ENCODE measurements at regions not wholly inside any gene's neighbourhood (a gene's known extent, or its start where the extent isn't known, plus 50 kb on each side); places are given as distances from the start of the nearest gene placed in this dataset.

DNA sequence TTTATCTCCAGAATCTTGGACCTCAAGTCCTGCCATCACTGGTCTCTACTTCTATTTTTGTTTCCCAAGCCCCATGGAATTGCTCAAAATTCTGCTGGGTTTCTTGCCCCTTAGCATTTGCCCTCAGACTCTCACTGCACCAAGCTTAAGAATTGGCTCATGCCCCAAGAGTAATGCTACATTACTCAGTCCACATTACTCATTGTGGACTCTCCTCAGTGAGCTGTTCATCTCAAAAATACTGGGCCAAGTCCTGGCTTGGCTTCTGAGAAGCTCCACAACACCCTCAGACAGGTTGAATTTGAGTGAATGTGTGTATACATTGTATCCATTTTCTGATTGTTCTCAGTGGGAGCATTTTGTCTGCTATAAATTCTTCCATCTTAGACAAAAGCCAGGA, 364.4 kb upstream of the ARHGEF26 start:
- DNase-seq (ENCODE audit: low spot score in 2 of 2, unreplicated experiment in 2 of 2), result no peak
- Mint-ChIP-seq H3K27ac (no peak overlapping the region), H3K27me3 (ENCODE audit: low read depth) (no peaks in the 10 kb centered on the region), H3K9me3 (peaks cover 9% of the 10 kb centered on the region), H3K36me3 (no peaks in the 10 kb centered on the region), H3K4me1 (peaks cover 2% of the 10 kb centered on the region), H3K4me3 (no peak overlapping the region)
- TF ChIP-seq, protein P1, sequence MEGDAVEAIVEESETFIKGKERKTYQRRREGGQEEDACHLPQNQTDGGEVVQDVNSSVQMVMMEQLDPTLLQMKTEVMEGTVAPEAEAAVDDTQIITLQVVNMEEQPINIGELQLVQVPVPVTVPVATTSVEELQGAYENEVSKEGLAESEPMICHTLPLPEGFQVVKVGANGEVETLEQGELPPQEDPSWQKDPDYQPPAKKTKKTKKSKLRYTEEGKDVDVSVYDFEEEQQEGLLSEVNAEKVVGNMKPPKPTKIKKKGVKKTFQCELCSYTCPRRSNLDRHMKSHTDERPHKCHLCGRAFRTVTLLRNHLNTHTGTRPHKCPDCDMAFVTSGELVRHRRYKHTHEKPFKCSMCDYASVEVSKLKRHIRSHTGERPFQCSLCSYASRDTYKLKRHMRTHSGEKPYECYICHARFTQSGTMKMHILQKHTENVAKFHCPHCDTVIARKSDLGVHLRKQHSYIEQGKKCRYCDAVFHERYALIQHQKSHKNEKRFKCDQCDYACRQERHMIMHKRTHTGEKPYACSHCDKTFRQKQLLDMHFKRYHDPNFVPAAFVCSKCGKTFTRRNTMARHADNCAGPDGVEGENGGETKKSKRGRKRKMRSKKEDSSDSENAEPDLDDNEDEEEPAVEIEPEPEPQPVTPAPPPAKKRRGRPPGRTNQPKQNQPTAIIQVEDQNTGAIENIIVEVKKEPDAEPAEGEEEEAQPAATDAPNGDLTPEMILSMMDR (IDR thresholded peaks at IDR 0.05; ENCODE audit: unreplicated experiment), result no peak

DNA sequence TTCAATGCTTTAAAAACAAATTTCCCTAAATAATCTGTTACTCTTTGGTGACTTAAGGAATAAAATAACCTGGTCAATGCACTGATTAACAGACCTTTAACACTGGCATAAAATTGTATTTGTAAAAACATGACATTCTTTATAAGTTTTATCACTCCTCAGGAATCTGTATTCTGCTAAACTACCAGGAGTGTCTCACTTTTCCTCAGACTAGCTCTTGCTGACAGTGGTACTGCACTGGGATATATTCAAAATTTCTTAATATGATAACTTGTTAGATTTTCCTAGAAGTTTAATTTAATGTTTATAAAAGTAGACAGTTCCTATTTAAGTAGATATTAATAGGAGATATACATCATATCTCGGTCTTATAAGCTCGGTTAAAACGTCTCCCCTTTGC, 363.4 kb upstream of the ARHGEF26 start:
- Mint-ChIP-seq H3K27me3 (ENCODE audit: low read depth) (no peaks in the 10 kb centered on the region), H3K4me3 (no peak overlapping the region), H3K36me3 (no peaks in the 10 kb centered on the region), H3K4me1 (peaks cover 2% of the 10 kb centered on the region), H3K9me3 (peaks cover 9% of the 10 kb centered on the region), H3K27ac (no peak overlapping the region)
- no peak for DNase-seq (ENCODE audit: low spot score in 2 of 2, unreplicated experiment in 2 of 2)
- TF ChIP-seq, protein P1 (IDR thresholded peaks at IDR 0.05; ENCODE audit: unreplicated experiment), result no peak

DNA sequence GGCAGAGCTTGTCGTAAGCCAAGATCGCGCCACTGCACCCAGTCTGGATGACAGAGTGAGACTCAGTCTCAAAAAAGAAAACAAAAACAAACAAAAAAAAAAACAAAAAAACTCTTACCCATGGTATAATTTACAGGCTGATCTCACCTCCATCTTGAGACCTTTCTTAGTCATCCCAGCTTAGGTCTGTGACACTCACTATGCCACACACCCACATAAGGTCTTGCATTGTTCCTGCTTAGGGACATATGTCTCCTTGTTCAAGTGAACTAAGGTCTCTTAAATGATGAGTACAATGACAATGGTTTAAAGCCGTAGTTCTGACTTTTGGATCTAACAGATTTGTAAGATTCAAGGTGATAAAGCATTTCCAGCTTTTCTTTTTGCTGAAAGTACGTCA, 360.2 kb upstream of the ARHGEF26 start:
- Mint-ChIP-seq H3K27ac (no peak overlapping the region), H3K4me1 (no peaks in the 10 kb centered on the region), H3K9me3 (peaks cover 1% of the 10 kb centered on the region), H3K36me3 (no peaks in the 10 kb centered on the region), H3K27me3 (ENCODE audit: low read depth) (no peaks in the 10 kb centered on the region), H3K4me3 (no peak overlapping the region)
- TF ChIP-seq, protein P1 (IDR thresholded peaks at IDR 0.05; ENCODE audit: unreplicated experiment), result no peak
- DNase-seq (ENCODE audit: low spot score in 2 of 2, unreplicated experiment in 2 of 2), result no peak

DNA sequence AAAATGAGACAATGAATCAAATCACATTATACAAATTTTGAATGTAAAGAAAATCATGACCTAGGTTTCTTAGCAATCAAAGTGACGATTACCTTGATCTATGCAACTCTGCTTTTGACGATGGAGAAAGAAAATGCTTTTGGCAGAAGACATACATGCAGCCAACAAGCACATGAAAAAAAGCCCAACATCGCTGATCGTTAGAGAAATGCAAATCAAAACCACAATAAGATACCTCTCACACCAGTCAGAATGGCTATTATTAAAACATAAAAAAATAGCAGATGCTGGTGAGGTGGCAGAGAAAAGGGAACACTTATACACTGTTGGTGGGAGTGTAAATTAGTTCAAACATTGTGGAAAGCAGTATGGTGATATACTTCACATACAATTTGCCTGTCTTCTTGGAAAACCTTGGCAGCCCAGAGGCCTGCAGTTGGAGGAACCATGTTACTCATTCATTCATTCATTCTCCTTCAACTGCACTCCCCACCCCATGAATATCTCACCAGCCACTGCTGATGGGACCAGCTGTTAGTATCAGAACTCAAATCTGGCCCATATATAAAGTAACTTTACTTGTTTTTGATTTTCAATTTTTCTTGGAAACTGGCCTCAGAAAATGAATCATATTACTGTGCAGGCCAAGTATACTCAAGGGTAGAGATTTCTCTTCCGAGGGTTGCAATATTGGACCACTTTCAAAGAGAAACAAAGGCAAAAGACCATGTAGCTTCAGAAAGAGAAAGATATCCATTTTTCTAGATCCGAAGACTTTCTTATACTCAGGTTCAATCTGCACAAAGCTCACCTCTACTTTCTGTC, 358.6 kb upstream of the ARHGEF26 start:
- Mint-ChIP-seq H3K9me3 (peaks cover 3% of the 10 kb centered on the region), H3K4me1 (no peaks in the 10 kb centered on the region), H3K4me3 (no peak overlapping the region), H3K27me3 (ENCODE audit: low read depth) (no peaks in the 10 kb centered on the region), H3K36me3 (no peaks in the 10 kb centered on the region), H3K27ac (no peak overlapping the region)
- no peak for DNase-seq (ENCODE audit: low spot score in 2 of 2, unreplicated experiment in 2 of 2)
- TF ChIP-seq, protein P1 (IDR thresholded peaks at IDR 0.05; ENCODE audit: unreplicated experiment), result no peak

DNA sequence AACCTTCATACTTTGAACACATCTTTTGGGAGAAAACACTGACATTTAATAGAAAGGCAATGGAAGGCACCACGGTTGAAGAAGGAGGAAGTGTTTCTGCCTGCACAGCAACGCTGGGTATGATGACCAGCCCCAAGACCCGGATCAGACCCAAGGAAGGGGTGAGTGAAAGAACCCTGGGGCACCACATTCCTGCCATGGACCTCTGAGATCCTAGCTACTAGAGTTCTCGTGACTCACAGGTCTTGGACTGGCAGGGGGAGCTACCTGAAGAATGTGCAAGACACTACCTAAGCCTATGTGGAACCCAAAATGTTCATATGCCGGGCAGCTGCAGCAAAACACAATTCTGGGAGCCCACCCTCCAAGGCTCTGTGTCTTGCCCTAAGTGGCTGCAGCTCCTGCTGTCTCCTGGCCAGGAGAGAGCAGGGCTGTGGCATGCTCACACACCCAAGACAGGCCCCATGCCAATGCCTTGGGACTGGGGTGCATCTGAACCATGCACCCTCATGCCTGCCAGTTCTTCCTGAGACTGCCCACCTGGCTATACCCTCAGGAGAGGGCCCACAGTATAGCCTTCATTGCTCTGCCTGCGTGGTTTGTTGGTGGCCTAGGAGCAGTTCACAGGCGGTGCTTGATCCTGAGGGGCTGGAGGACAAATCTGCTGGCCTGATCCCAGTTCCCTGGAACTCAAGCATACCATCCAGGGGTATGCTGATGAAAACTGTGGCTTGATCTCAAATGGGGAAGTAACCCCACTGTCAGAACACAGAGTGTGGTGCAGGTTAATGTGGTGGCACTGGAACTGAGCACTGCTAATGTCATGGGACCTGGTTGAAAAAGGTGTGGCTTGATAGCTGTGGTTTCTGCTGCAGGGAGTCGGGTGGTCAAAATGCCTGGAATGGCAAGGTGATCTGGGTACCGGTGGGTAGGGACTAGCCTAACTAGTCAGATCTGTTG, 353.3 kb upstream of the ARHGEF26 start:
- no peaks in the 10 kb centered on the region for H3K4me1 Mint-ChIP-seq
- no peaks in the 10 kb centered on the region for H3K27me3 Mint-ChIP-seq (ENCODE audit: low read depth)
- no peak overlapping the region for H3K27ac Mint-ChIP-seq

More for the DNA sequence above, 353.3 kb upstream of the ARHGEF26 start:
- Mint-ChIP-seq H3K4me3 (no peak overlapping the region), H3K36me3 (peaks cover 7% of the 10 kb centered on the region), H3K9me3 (peaks cover 29% of the 10 kb centered on the region)
- DNase-seq (ENCODE audit: low spot score in 2 of 2, unreplicated experiment in 2 of 2), result no peak
- TF ChIP-seq, protein P1 (IDR thresholded peaks at IDR 0.05; ENCODE audit: unreplicated experiment), result no peak
